ENCODE measurements at regions not wholly inside any gene's neighbourhood (a gene's known extent, or its start where the extent isn't known, plus 50 kb on each side); places are given as distances from the start of the nearest gene placed in this dataset.
"Not testable (repeated sequence)": the region's sequence is repeated elsewhere in the genome, so short reads cannot be mapped to it uniquely, and the experiment has no call there.

DNA sequence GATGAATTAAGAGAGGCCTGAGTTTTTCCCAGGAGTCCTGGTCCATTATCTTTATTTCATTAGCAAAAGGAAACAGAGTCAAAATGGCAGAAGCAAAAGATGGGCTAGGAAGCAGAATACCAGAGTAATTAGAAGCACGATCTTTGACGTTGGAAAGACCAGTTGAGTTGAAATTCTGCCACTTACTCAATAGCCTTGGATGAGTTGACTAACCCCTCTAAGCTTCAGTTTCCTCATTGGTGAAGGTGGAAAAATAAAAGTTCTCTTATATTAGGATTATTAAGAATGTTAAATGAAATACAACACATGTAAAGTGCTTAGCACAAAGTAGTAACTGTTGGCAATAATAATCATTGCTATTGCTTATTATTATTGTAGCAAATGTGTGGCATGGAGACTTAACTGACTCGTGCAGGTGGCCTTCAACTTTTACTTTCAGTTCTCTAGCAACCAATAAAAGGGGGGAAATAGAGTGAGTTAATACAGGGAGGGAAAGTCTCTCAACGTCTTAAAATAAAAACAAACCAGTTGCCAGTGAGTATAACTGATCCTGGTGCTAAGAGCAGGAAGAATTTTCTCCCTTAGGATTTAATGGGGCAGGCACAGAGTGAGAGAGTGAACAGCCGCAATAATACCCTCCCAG, 50.8 kb upstream of the ACBD5 start:
- H3K36me3 ChIP-seq (ENCODE audit: control insufficient read depth, low read length); H3K27ac ChIP-seq (ENCODE audit: low read depth, low read length); H3K9me2 ChIP-seq (replicated peaks; ENCODE audit: control insufficient read depth, low read length); H3F3A ChIP-seq (ENCODE audit: control insufficient read depth, insufficient read depth); H3K4me3 ChIP-seq (ENCODE audit: low read length); H3K9me3 ChIP-seq (ENCODE audit: control insufficient read depth, insufficient read depth, low read length); H3K79me2 ChIP-seq (ENCODE audit: control insufficient read depth, low read length); H3K27me3 ChIP-seq (ENCODE audit: control insufficient read depth, low read length); H4K20me1 ChIP-seq (ENCODE audit: control insufficient read depth, insufficient read depth, low read depth, low read length); H3K4me1 ChIP-seq (ENCODE audit: control insufficient read depth, low read length): not testable (repeated sequence)
- H3K4me2 ChIP-seq (ENCODE audit: low read length): peak overlapping the region; percentile 1; the same call in 1 of the 2 replicates

Data from DOHH2 (cell line).